HG03175 (cell line): ENCODE measurements at regions not wholly inside any gene's neighbourhood (a gene's known extent, or its start where the extent isn't known, plus 50 kb on each side); places are given as distances from the start of the nearest gene placed in this dataset.

Experiments used
- ATAC-seq: cut with Tn5 transposase; IDR thresholded peaks from one replicate; pipeline ENCODE4 v1.9.1; 2021; ENCODE audit warnings: mild to moderate bottlenecking, moderate library complexity; ENCODE audit not compliant: unreplicated experiment

GRCh38 chrX:57848857-57849256, 61.4 kb downstream of the ZXDA start:
- no peak for ATAC-seq

DNA sequence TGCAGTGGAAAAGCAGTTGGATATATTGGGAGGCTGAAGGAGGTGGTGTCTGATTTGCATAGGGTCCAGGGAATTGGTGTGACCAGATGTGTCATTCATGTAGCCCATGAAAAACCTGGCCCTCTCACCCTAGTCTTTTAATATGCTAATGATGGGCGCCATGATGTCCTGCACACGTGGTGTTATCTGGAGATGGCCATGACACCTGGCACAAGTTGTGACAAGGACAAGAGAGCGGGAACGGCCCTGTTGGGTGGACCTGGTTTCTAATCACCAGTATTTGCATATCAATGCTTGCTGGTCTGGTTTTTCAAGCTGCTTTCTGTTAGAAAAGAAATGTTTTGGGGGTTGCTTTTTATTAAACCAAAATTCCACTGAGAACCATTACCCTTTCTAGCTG, 87.4 kb downstream of the ZXDA start:
- ATAC-seq: no peak

DNA sequence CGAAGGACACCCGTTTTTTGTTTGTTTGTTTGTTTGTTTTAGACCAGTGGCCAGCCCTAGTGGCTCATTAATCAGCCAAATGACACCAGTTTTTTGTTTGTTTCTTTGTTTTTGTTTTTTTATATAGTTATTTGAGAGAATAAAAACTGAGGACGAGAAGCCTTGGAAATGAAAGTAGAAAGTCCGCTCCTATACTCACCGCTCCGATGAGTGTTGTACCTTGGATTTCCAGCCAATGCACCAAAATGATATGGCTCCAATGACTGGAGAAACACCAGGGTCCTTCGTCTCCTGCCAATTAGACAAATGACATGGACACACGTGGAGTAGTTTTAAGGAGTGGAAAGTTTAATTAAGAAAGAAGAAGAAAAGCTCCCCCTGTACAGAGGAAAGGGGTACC, 87.9 kb downstream of the ZXDA start:
- no peak for ATAC-seq

DNA sequence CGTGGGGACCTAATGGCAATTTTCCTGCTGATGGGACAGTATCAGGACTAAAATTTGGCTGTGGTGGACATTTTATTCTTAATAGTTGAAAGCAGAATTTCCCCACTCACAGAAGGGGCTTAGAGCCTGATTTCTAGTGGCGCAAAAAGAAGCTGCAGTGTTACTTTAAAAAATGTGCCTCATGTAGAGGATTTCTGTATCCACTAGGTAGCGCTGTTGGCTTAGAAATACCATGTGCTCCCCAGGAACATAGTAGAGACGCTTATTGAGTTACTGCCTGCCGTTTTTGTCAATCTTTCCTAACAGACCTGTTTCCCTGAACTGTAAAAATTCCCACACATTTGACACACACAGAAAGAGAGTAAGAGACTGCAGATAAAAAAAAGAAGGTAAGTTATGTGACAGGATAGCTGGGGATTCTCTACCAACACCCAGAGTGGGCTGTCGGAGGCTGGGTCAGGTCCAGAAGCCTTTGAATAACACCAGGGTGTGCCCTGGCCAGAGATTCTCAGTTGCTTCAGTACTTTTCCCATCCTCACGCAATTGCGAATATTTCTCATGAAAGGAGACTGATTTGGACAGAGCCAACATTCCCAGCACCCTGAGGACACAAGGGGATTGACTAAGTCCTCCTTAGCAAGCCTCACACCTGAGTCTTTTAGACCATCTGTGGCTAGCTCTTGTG, 88.4 kb downstream of the ZXDA start:
- ATAC-seq: peak; percentile 78

DNA sequence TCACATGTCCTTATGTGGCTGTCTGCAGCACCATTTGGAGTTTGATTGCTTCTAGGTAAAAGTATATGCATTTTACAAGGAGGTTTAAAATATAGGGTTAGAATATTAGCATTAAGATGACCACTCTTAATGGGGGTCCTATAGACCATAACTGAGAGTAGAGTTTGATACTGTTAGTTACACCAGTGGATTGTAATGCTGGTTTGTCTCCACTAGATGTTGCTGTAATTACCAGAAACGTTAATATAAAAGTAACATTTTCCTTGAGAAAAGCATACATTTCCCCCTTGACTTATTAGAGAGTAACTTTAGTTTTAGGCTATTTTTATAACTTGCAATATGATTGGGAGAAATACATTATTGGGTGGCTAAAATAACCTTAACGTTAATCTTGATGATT, 93.0 kb downstream of the ZXDA start:
- no peak for ATAC-seq

GRCh38 chrX:57772637-57773036, 92.6 kb upstream of the NLRP2B start:
- ATAC-seq: no peak

- ATAC-seq: no peak
These were observed 91.6 kb upstream of the NLRP2B start for GRCh38 chrX:57771689-57772088.

GRCh38 chrX:57752866-57753265, 72.8 kb upstream of the NLRP2B start:
- no peak for ATAC-seq

- ATAC-seq: no peak
These were observed 61.0 kb upstream of the NLRP2B start for GRCh38 chrX:57741107-57741506.

DNA sequence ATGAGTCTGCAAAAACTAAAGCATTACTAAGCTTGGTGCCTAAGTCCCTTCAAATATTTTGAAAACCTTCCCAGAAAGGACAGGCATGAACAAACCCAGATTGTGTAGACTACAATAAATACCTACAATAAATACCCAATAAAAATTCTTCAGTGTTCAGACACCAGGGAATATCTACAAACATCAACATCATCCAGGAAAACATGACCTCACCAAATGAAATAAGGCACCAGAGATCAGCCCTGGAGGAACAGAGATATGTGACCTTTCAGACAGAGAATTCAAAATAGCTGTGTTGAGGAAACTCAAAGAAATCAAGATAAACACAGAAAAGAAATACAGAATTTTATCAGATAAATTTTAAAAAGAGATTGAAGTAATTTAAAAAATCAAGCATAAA, 57.8 kb upstream of the NLRP2B start:
- ATAC-seq: no peak
